ENCODE measurements at regions not wholly inside any gene's neighbourhood (a gene's known extent, or its start where the extent isn't known, plus 50 kb on each side); places are given as distances from the start of the nearest gene placed in this dataset.

GRCh38 chr21:24225431-24225830, 1381.8 kb downstream of the MRPL39 start:
- TF ChIP-seq EZH2 (IDR thresholded peaks at IDR 0.05) (no peak), POLR2AphosphoS5 (IDR thresholded peaks at IDR 0.05; ENCODE audit: borderline replicate concordance, low read depth, low read length) (no peak)

All from SK-N-MC (cell line).